HPDE6-E6E7 (cell line): ENCODE measurements at regions not wholly inside any gene's neighbourhood (a gene's known extent, or its start where the extent isn't known, plus 50 kb on each side); places are given as distances from the start of the nearest gene placed in this dataset.
"Not testable (repeated sequence)": the region's sequence is repeated elsewhere in the genome, so short reads cannot be mapped to it uniquely, and the experiment has no call there.

Experiments
- DNase-seq: peaks from one replicate; pipeline ENCODE4 v3.0.0; 2011; ENCODE audit warnings: missing footprints; ENCODE audit errors: extremely low spot score

DNA sequence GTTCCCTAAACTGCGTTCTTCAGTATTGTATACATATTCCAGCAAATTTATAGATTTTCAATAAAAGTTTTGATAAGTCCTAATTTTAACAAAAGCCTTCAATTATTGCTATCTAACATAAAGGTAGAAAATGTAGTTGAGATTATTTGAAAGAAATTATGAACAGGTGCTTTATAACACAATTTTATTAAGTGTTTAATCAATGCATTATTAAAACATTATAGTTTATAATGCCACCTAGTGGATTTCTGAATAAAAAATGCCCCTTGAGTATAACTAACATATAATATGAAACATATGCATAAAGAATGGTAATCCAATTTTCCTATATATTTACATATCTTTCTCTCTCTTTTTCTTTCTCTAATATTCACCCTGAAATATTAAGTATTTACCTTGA lies 515.3 kb downstream of the SLC6A15 start:
- DNase-seq = no peak

DNA sequence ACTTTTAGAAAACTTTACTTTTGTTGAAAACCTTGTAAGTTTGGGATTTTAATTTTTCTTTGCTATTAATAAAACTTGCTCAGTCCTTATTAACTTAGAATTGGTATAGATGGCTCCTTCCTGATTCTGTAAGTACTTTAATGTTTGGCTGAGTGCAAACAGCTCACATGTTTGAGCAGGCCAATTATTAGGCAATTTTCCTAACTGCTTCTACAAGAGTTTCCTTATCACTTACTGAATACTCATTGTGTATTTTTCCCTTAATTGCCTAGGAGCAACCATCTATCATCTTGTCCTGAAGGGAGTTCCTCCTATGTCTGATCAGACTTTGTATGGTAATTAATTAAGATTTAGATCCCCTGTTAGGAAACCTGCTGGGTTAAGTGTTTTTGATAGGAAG lies 521.4 kb downstream of the SLC6A15 start:
- DNase-seq = not testable (repeated sequence)

DNA sequence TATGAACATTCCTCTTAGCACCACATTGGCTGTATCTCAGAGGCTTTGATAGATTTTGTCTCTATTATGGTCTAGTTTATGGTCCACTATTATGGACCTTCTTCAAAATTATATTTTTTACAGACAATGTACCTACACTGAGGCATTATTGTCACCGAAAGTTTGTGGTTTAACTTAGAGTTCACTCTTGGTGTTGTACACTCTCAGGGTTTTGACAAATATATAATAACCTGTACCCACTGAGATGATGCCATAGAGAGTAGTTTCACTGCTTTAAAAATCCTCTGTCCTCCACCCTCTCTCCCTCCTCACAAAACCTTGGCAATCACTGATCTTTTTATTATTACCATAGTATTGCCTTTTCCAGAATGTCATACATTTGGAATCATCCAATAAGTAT lies 528.2 kb downstream of the SLC6A15 start:
- DNase-seq = no peak

GRCh38 chr12:84382486-84382885 lies 530.1 kb downstream of the SLC6A15 start:
- DNase-seq = not testable (repeated sequence)

DNA sequence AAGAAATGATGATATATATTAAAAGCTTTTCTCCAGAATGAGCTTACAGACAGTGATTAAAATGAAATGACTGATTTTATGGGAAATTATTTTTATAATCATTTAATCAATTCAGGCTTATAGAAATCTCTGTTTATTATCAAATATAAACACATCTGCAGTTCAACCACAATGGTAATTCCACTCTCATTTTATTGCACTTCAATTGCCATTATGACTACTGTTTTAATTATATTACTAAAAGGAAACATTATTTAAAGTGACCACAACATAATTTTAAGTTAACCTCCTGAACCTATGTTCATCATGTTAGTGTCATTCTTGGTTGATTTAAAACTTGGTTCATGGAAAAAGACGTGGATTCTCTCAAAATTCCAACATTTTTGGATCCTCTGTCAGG lies 536.3 kb downstream of the SLC6A15 start:
- DNase-seq = no peak

GRCh38 chr12:84375449-84376170 lies 537.0 kb downstream of the SLC6A15 start:
- no peak for DNase-seq

GRCh38 chr12:84362552-84362897 lies 550.1 kb downstream of the SLC6A15 start:
- no peak for DNase-seq

- no peak for DNase-seq
These were observed 550.7 kb downstream of the SLC6A15 start for GRCh38 chr12:84361651-84362551.

- DNase-seq = no peak
These were observed 555.3 kb downstream of the SLC6A15 start for GRCh38 chr12:84357314-84357713.

DNA sequence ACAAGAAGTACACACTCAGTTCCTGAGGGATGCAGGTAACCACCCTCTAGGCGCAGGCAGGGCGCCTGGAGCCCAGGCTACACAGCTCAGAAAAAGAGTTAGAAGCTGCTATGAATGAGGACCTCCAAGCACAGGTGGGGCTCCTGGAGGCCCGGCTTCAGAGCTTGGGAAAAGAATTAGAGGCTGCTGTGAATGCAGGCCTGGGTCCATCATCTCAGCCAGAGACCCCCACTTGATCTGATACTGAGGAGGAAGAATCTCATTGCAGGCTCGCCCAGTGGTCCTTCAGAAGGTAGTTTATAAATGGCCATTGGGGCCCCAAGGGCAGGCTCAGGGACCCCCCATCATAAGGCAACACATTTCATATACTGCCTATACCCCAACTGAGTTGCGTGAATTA lies 556.4 kb downstream of the SLC6A15 start:
- no peak for DNase-seq

GRCh38 chr12:84355561-84355960 lies 557.0 kb downstream of the SLC6A15 start:
- DNase-seq = no peak

DNA sequence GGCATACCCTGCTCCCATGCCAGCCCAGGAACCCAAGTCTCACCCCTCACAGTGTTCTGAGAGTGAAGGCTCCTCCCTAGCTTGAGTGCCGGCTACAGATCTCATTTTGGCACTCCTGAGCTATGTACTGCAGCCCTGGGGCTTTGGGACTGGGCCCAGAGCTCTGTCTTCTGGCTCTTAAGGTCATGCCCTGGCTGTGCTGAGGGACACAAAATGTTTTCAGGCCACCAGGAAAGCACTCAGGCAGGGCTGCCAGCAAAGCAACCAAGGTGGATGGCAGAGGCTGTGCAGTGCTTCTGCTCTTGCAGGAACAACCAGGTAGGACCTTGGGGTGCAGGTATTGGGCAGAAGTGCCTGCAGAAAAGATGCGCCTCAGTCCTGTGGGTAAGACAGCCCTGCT lies 564.0 kb downstream of the SLC6A15 start:
- no peak for DNase-seq

GRCh38 chr12:84341467-84342193 lies 571.0 kb downstream of the SLC6A15 start:
- no peak for DNase-seq

DNA sequence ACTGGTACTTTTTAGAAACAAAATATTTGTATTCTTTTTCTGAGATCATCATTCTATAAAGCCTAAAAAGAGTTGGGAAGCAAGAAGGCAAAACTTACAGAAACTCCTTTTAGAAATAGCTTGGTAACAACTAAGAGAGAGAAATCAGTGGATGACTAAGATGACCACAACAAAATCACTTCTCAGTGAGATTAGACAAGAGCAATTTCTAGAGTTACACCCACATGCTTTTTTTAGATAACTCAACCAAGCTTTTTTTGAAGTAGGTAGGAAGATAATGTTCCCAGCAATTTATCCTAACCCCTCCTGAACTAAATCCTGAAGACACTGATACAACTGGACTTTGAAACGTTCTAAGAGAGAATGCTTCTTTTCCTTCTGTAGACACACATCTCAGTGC lies 576.4 kb downstream of the SLC6A15 start:
- no peak for DNase-seq

DNA sequence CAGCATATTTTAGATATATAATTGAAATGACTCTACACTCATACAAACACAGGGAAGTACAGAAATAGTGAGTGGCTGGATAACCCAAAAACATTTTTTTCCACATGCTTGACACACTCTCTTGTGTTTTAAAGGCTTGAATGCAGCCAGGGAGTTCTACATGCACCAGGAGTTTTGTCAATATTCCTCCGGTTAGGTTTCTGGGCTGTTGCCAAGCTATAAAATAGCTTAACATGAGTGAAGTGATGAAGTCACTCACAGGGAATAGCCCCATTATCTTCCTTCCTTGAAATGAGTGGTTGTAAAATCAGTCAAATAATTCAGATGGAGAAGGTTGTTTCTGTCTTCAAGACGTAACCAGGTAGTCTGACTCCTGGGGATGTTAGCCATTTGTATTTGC lies 582.7 kb downstream of the SLC6A15 start:
- DNase-seq = no peak

- no peak for DNase-seq
These were observed 596.7 kb downstream of the SLC6A15 start for GRCh38 chr12:84315926-84316325.

DNA sequence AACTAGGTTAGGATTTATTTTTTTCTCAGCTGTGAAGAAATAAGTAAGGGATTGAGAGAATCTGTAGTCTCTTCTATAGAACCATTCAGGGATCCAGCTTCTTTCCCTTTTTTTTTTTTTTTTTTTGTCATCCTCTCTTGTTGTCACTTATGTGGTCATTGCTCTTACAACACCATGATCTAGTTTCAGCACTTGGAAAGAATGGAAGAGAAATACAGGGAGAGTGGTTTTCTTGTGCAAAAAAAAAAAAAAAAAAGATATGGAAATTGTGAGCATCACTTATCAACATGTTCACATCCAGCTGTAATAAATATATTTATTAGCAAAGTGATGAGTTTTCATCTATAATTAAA lies 599.3 kb downstream of the SLC6A15 start:
- DNase-seq = no peak

DNA sequence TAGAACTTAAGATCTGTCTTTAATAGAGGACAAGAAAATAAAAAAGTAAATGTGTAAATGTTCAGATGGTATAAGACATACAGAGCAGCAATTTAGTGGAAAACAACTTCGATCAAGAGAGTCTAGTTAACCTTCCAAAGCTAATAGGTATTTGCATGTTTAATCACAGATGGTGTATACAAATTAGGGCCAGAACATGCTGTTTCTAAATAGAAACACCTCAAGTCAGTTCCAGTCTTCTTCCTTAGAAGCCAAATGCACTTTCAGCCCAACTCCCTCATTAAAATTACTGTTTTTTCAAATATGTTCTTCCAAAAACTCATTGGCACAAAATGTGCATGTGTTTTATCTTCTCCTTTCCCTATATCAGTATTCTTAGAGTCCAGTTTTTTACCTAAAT lies 604.4 kb downstream of the SLC6A15 start:
- no peak for DNase-seq

GRCh38 chr12:84305144-84305543 lies 607.5 kb downstream of the SLC6A15 start:
- DNase-seq = no peak

DNA sequence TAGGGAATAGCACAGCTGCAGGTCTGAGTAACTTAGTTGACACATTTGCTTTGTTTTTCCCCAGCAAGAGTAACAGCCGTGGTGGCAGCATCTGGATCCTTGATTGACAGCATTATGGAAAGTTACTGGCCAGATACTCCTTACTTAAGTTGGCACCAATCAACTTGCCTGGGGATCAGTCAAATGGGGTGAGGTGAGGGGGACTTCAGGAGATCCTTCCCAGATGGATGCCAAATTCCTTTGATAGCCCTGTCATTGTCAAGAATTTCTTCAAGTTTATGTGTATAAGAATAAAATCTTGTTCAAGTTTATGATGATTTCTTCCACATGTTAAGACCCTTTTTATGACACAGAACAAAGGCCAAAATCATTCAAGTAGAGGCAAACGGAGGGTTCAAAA lies 618.4 kb downstream of the SLC6A15 start:
- DNase-seq = no peak

- DNase-seq = no peak
These were observed 622.4 kb downstream of the SLC6A15 start for GRCh38 chr12:84290168-84290567.

DNA sequence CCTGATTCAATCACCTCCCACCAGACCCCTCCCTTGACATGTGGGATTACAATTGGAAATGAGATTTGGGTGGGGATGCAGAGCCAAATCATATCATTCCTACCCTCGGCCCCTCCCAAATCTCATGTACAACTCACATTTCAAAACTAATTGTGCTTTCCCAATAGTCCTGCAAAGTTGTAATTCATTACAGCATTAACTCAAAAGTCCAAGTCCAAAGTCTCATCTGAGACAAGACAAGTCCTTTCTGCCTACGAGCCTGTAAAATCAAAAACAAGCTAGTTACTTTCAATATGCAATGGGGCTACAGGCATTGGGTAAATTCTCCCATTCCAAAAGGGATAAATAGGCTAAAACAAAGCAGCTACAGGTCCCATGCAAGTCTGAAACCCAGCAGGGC lies 634.6 kb downstream of the SLC6A15 start:
- DNase-seq = no peak

- no peak for DNase-seq
These were observed 636.4 kb downstream of the SLC6A15 start for GRCh38 chr12:84276215-84276614.
